GM19452 (cell line): ENCODE measurements at regions not wholly inside any gene's neighbourhood (a gene's known extent, or its start where the extent isn't known, plus 50 kb on each side); places are given as distances from the start of the nearest gene placed in this dataset.
"Not testable (repeated sequence)": the region's sequence is repeated elsewhere in the genome, so short reads cannot be mapped to it uniquely, and the experiment has no call there.

Experiments used
- ATAC-seq: cut with Tn5 transposase; IDR thresholded peaks from one replicate; pipeline ENCODE4 v1.9.1; 2021; ENCODE audit not compliant: unreplicated experiment

DNA sequence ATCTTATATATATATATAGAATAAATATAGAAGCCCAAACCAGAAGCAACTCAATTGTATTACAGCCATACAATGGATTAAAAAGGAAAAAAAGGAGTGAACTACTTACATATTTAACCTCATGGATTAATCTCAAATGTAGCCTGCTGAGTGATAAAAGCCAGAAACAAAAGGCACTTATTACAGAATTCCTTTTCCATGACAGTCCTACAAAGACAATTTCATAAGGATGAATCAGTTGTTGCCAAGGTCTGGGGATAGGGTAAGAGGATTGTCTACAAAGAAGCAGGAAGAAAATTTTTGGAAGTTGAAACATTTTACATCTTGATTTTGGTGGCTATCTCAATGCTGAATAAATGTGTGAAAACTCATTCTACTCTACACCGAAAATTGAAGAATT is 103.9 kb upstream of the DCC start:
- no peak for ATAC-seq

GRCh38 chr18:52237551-52237950 is 102.4 kb upstream of the DCC start:
- ATAC-seq = no peak

GRCh38 chr18:52242711-52243110 is 97.3 kb upstream of the DCC start:
- no peak for ATAC-seq

DNA sequence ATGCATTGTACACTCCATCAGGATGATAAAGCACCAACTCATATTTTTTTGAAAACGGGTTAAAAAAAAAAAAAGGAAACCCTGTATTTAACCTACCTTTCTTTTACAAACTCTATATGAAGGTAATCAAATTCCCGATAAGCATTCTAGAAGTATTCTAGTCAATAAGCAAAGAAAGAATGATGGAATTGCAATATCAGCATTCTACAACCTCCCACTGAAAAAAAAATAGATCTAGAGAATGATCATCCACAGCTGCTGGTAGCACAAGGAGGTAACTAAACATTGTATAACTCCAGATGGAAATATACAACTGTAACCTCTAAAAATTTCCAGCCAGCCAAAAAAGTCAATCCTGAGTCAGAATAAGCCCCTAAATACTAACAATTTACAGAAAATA is 95.3 kb upstream of the DCC start:
- ATAC-seq = no peak

DNA sequence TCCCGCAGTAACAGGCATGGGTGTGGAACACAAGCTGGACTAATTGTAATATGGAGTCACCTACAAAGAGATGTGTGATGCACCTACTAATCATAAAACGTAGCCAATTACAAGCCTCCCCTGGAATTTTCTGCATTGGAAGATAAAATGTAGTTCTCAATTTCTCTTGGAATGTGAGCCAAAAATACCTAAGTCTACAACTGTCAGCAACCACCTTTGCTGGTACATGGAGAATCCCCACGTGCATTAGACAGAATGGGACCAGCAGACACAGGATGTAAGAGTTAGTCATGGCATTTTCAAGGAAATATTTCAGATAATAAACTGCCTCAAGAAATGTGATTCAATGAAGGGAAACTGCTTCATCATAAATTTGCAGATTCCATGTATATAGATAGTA is 85.6 kb upstream of the DCC start:
- no peak for ATAC-seq

DNA sequence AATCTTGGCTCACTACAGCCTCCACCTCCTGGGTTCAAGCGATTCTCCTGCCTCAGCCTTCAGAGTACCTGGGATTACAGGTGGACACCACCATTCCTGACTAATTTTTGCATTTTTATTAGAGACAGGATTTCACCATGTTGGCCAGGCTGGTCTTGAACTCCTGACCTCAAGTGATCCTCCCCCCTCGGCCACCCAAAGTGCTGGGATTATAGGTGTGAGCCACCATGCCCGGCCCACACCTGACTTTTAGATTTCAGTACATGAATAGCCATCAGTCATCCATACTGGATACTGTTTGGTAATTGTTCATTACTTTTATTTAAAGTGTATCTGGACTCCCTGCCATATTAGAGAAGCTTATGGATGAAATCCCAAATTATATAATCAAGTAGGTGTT is 82.6 kb upstream of the DCC start:
- ATAC-seq = not testable (repeated sequence)

DNA sequence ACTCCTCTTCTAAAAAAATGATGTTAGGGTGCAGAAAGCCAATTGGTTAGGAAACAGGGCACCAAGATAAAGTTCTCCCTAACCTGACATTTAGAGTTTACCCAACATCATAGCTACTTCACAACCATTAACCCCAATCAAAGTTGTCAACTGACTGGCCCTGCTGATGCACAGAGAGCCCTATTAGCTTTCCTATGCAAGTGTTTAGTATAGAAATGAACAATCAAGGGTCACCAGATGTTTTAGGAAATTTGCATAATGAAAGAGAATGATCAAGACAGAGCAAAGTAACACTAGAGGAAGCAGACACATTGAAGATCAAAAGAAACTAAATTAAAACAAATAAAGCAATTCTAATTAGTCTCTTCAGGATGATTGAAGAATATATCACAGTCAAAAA is 64.2 kb upstream of the DCC start:
- no peak for ATAC-seq

- no peak for ATAC-seq
These were observed 62.2 kb upstream of the DCC start for GRCh38 chr18:52277785-52278184.

- no peak for ATAC-seq
These were observed 61.8 kb upstream of the DCC start for GRCh38 chr18:52278191-52278590.

DNA sequence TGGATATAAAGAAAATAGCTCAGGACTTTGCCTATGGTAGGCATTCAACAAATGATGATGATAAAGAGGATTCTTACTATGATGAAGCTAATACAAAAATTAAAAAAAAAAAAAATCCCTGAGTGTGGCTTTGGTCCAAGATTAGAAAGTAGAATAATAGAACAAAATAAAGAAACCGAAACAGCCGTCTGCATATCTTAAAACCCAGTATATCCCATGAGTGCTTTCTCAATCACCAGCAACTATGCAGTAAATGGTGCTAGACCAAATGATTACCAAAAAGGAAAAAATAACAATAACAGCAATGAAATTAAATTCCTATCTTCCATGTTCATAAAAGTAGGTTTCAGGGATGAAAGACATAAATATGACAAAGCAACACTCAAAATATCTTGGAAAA is 59.3 kb upstream of the DCC start:
- no peak for ATAC-seq

DNA sequence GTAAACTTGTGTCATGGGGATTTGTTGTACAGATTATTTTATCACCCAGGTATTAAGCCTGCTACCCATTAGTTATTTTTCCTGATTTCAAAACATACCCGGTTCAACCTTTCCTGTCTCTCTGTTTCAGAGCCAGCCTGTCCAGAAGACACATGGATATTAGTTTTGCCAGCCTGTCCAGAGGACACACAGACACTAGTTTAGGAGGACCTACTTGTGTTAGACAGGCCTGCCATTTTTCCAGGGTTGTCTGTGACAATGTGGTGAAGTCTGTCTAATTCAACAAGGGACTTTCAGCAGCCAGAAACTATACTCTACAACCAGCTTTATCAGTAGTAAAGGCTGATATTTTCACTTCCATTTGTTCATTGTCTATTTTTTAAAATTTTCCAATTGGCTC is 56.1 kb upstream of the DCC start:
- ATAC-seq = no peak

DNA sequence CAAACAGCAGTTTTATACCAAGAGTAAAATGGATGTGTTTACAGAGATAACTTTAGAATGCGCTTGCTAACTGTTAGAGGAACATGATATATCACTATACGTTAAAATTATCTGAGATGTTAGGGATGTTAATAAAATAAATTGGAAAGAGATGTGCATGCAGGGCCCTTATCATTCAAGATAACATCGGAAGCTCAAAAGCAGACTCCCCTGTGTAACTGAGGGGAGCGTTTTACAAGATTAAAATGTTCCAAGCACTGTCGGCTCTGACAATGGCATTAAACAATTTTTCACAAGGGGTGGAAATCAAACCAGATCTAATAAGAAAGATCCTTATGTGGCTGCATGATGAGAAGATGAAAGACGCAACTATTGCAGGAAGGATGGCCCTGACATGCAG is 53.3 kb upstream of the DCC start:
- ATAC-seq = no peak

- no peak for ATAC-seq
These were observed 52.8 kb upstream of the DCC start for GRCh38 chr18:52287151-52287550.

- ATAC-seq = no peak
These were observed 51.5 kb upstream of the DCC start for GRCh38 chr18:52288403-52289004.

DNA sequence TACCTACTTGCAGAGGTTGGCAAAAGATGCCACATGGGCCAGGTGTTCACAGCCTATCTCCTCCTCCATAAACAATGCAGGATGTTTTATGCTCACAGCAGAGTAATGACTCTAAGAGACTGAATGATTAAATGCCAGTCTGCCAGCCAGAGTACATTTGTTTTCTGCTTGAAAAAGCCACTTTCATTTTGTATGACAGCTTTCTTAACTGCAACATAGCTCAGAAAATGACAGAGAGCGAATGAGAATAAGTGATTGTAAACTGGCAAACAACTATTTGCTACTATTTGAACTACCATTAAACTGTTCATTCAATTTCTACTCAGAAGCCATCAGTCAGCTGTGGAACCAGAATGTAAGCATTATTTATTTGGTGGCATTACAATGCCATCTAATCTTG is 50.6 kb upstream of the DCC start:
- ATAC-seq = no peak
